ENCODE measurements at regions not wholly inside any gene's neighbourhood (a gene's known extent, or its start where the extent isn't known, plus 50 kb on each side); places are given as distances from the start of the nearest gene placed in this dataset.
A peak's percentile ranks its signal among the peaks of the same experiment; 100 is the strongest.
"Not testable (repeated sequence)": the region's sequence is repeated elsewhere in the genome, so short reads cannot be mapped to it uniquely, and the experiment has no call there.

DNA sequence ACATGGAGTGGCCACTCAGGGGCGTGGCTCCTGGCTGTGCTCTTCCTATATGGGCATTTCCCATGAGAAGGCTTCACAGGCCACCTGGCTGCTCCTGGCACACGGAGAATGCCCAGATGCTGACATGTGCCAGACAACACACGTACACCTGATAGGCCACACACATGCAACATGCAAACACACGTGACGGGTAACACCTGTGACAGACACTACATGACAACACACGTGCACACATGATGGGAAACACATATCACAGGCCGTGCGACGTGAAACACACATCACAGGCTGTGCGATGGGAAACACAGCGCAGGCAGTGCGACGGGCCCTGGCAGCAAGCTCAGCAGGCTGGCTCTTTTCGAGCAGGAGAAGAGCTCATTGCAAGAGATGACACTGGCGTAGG, 94.3 kb upstream of the HMX1 start:
- not testable (repeated sequence) for H2AFZ ChIP-seq (ENCODE audit: low read length); H2BK120ac ChIP-seq (ENCODE audit: low read depth, low read length); H3K18ac ChIP-seq (ENCODE audit: low read length); H3K23ac ChIP-seq (ENCODE audit: low read depth, low read length, poor library complexity); H2BK12ac ChIP-seq (ENCODE audit: low read length); H3K9me3 ChIP-seq (replicated peaks in 1 of 2; ENCODE audit: control insufficient read depth in 2 of 2, insufficient read depth in 1 of 2, low read depth in 1 of 2, low read length in 2 of 2); H3K4me2 ChIP-seq (ENCODE audit: insufficient read depth, low read length, poor library complexity, severe bottlenecking); H3K4me1 ChIP-seq (ENCODE audit: control insufficient read depth in 2 of 2, insufficient read depth in 1 of 2, low read depth in 1 of 2, low read length in 2 of 2); H3K9ac ChIP-seq (ENCODE audit: low read depth, low read length, poor library complexity); H2AK5ac ChIP-seq (ENCODE audit: low read depth, low read length); H3K27ac ChIP-seq (replicated peaks; ENCODE audit: low read length); DNase-seq (ENCODE audit: low spot score); H2BK5ac ChIP-seq (ENCODE audit: low read length); H3K27me3 ChIP-seq (ENCODE audit: control insufficient read depth in 3 of 3, insufficient read depth in 3 of 3, low read depth in 1 of 3, low read length in 3 of 3); H2BK15ac ChIP-seq (ENCODE audit: low read length); H3K14ac ChIP-seq (ENCODE audit: low read length); H3K36me3 ChIP-seq (replicated peaks in 1 of 2; ENCODE audit: control insufficient read depth in 2 of 2, insufficient read depth in 2 of 2, low read length in 2 of 2); H3K79me1 ChIP-seq (ENCODE audit: low read depth, low read length); H4K91ac ChIP-seq (ENCODE audit: low read depth, low read length, poor library complexity); H4K8ac ChIP-seq (ENCODE audit: low read depth, low read length); H3K4ac ChIP-seq (ENCODE audit: low read length); H3K4me3 ChIP-seq (ENCODE audit: low read length in 2 of 2)
- WGBS, 2 donors (ENCODE audit: extremely low coverage in 2 of 2, insufficient read length in 2 of 2, insufficient replicate concordance in 1 of 2) = no CpG with 5 or more reads among the region's 15 CpGs

DNA sequence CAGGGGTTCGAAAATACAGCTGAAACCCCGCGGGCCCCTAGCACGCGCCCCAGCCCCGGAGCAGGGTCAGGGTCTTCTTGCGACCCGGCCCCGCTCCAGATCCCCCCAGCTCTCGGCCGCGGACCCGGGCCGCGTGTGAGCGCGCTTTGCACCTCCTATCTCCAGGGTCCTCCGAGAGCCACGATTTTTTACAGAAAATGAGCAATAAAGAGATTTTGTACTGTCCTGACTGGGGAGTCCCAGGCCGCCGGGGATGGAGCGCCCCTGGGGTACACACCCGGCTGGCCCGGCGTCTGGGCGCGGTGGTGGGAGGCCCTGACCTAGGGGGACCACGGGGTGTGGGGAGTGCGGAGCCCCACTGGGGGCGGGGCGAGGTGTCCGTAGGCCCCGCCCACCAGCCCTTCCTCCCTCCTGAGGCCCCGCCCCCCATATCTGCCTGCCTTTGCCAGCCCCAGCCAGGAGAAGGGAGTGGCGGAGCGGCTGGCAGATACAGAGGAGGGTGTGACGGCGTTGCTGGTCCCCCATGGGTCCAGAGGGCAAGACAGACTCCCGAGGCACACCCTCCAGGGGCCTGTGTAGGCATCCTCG, 92.7 kb upstream of the HMX1 start:
- not testable (repeated sequence) for H3K27ac ChIP-seq (replicated peaks; ENCODE audit: low read length); DNase-seq (ENCODE audit: low spot score)
- no CpG with 5 or more reads among the region's 40 CpGs for WGBS, 2 donors (ENCODE audit: extremely low coverage in 2 of 2, insufficient read length in 2 of 2, insufficient replicate concordance in 1 of 2)

DNA sequence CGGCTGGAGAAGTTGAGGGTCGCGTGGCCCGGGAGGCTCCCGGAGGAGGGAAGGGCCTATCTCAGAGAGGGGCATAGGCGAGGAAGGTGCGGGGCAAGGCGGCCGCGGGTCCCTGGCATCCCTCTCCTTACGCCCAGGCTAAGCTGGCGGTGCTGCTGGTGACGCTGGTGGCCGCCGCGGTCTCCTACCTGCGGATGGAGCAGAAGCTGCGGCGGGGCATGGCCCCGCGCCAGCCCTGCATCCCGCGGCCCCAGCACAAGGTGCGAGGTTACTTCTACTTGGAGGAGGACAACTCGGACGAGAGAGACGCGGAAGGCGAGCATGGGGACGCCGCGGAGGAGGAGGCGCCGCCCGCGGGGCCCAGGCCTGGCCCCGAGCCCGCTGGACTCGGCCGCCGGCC, 91.9 kb upstream of the HMX1 start:
- not testable (repeated sequence) for H2BK15ac ChIP-seq (ENCODE audit: low read length); H3K23ac ChIP-seq (ENCODE audit: low read depth, low read length, poor library complexity); H3K9me3 ChIP-seq (replicated peaks in 1 of 2; ENCODE audit: control insufficient read depth in 2 of 2, insufficient read depth in 1 of 2, low read depth in 1 of 2, low read length in 2 of 2); H3K9ac ChIP-seq (ENCODE audit: low read depth, low read length, poor library complexity); H3K14ac ChIP-seq (ENCODE audit: low read length); H2BK5ac ChIP-seq (ENCODE audit: low read length); H3K27ac ChIP-seq (replicated peaks; ENCODE audit: low read length); H2AK5ac ChIP-seq (ENCODE audit: low read depth, low read length); H4K91ac ChIP-seq (ENCODE audit: low read depth, low read length, poor library complexity); H3K27me3 ChIP-seq (ENCODE audit: control insufficient read depth in 3 of 3, insufficient read depth in 3 of 3, low read depth in 1 of 3, low read length in 3 of 3); H3K4ac ChIP-seq (ENCODE audit: low read length); H3K79me1 ChIP-seq (ENCODE audit: low read depth, low read length); H3K36me3 ChIP-seq (replicated peaks in 1 of 2; ENCODE audit: control insufficient read depth in 2 of 2, insufficient read depth in 2 of 2, low read length in 2 of 2); H3K4me1 ChIP-seq (ENCODE audit: control insufficient read depth in 2 of 2, insufficient read depth in 1 of 2, low read depth in 1 of 2, low read length in 2 of 2); H2BK120ac ChIP-seq (ENCODE audit: low read depth, low read length); H4K8ac ChIP-seq (ENCODE audit: low read depth, low read length); H2BK12ac ChIP-seq (ENCODE audit: low read length); DNase-seq (ENCODE audit: low spot score)
- Histone ChIP-seq H2AFZ (ENCODE audit: low read length) (peak overlapping the region; percentile 29), H3K4me2 (ENCODE audit: insufficient read depth, low read length, poor library complexity, severe bottlenecking) (peak overlapping the region; percentile 66), H3K18ac (ENCODE audit: low read length) (peak overlapping the region; percentile 71), H3K4me3 (ENCODE audit: low read length in 2 of 2) (peak overlapping the region in 1 of 2 donors; percentile 74)
- WGBS, 2 donors (ENCODE audit: extremely low coverage in 2 of 2, insufficient read length in 2 of 2, insufficient replicate concordance in 1 of 2) = no CpG with 5 or more reads among the region's 41 CpGs

More for the DNA sequence above, 92.7 kb upstream of the HMX1 start:
- not testable (repeated sequence) for H2AK5ac ChIP-seq (ENCODE audit: low read depth, low read length); H2BK15ac ChIP-seq (ENCODE audit: low read length); H3K4me1 ChIP-seq (ENCODE audit: control insufficient read depth in 2 of 2, insufficient read depth in 1 of 2, low read depth in 1 of 2, low read length in 2 of 2); H3K9ac ChIP-seq (ENCODE audit: low read depth, low read length, poor library complexity); H4K91ac ChIP-seq (ENCODE audit: low read depth, low read length, poor library complexity); H3K23ac ChIP-seq (ENCODE audit: low read depth, low read length, poor library complexity); H4K8ac ChIP-seq (ENCODE audit: low read depth, low read length); H2BK5ac ChIP-seq (ENCODE audit: low read length); H3K9me3 ChIP-seq (replicated peaks in 1 of 2; ENCODE audit: control insufficient read depth in 2 of 2, insufficient read depth in 1 of 2, low read depth in 1 of 2, low read length in 2 of 2); H2BK120ac ChIP-seq (ENCODE audit: low read depth, low read length); H3K79me1 ChIP-seq (ENCODE audit: low read depth, low read length); H3K27me3 ChIP-seq (ENCODE audit: control insufficient read depth in 3 of 3, insufficient read depth in 3 of 3, low read depth in 1 of 3, low read length in 3 of 3); H2BK12ac ChIP-seq (ENCODE audit: low read length); H3K4ac ChIP-seq (ENCODE audit: low read length); H2AFZ ChIP-seq (ENCODE audit: low read length); H3K36me3 ChIP-seq (replicated peaks in 1 of 2; ENCODE audit: control insufficient read depth in 2 of 2, insufficient read depth in 2 of 2, low read length in 2 of 2); H3K14ac ChIP-seq (ENCODE audit: low read length)
- H3K4me3 ChIP-seq (ENCODE audit: low read length in 2 of 2) = peak overlapping the region in 1 of 2 donors; percentile 76
- peak overlapping the region; percentile 57 for H3K4me2 ChIP-seq (ENCODE audit: insufficient read depth, low read length, poor library complexity, severe bottlenecking)
- peak overlapping the region; percentile 48 for H3K18ac ChIP-seq (ENCODE audit: low read length)

DNA sequence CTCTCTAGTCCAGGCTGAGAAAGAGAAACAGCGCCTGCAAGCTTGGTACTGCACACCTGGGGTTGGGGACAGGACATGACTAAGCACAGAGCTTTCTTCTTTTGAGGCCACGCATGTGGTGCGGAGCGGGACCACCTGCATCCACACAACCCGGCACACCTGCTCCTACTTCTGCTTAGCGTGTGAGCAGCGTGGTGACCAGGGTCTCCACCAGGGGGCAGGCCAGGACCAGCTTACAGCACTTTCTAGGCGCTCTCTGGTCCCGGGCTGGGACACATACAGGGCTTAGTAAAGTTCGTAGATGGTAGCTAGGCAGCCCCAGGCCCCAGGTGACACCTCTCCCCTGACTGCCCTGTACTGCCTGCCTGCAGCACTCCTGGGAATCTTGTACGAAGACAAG, 89.7 kb upstream of the HMX1 start:
- not testable (repeated sequence) for H2BK120ac ChIP-seq (ENCODE audit: low read depth, low read length); H3K79me1 ChIP-seq (ENCODE audit: low read depth, low read length); H3K9me3 ChIP-seq (replicated peaks in 1 of 2; ENCODE audit: control insufficient read depth in 2 of 2, insufficient read depth in 1 of 2, low read depth in 1 of 2, low read length in 2 of 2); H2BK5ac ChIP-seq (ENCODE audit: low read length); H3K4me3 ChIP-seq (ENCODE audit: low read length in 2 of 2); H4K8ac ChIP-seq (ENCODE audit: low read depth, low read length); H3K36me3 ChIP-seq (replicated peaks in 1 of 2; ENCODE audit: control insufficient read depth in 2 of 2, insufficient read depth in 2 of 2, low read length in 2 of 2); H3K4me2 ChIP-seq (ENCODE audit: insufficient read depth, low read length, poor library complexity, severe bottlenecking); H3K14ac ChIP-seq (ENCODE audit: low read length); H2AFZ ChIP-seq (ENCODE audit: low read length); H3K9ac ChIP-seq (ENCODE audit: low read depth, low read length, poor library complexity); DNase-seq (ENCODE audit: low spot score); H3K18ac ChIP-seq (ENCODE audit: low read length); H2BK12ac ChIP-seq (ENCODE audit: low read length); H3K23ac ChIP-seq (ENCODE audit: low read depth, low read length, poor library complexity); H3K4ac ChIP-seq (ENCODE audit: low read length); H3K27ac ChIP-seq (replicated peaks; ENCODE audit: low read length); H2BK15ac ChIP-seq (ENCODE audit: low read length); H3K4me1 ChIP-seq (ENCODE audit: control insufficient read depth in 2 of 2, insufficient read depth in 1 of 2, low read depth in 1 of 2, low read length in 2 of 2); H2AK5ac ChIP-seq (ENCODE audit: low read depth, low read length); H3K27me3 ChIP-seq (ENCODE audit: control insufficient read depth in 3 of 3, insufficient read depth in 3 of 3, low read depth in 1 of 3, low read length in 3 of 3); H4K91ac ChIP-seq (ENCODE audit: low read depth, low read length, poor library complexity)
- WGBS, 2 donors (ENCODE audit: extremely low coverage in 2 of 2, insufficient read length in 2 of 2, insufficient replicate concordance in 1 of 2) = no CpG with 5 or more reads among the region's 11 CpGs
